HG02571 (cell line): ENCODE measurements at regions not wholly inside any gene's neighbourhood (a gene's known extent, or its start where the extent isn't known, plus 50 kb on each side); places are given as distances from the start of the nearest gene placed in this dataset.

Source experiments
- ATAC-seq: cut with Tn5 transposase; IDR thresholded peaks from one replicate; pipeline ENCODE4 v1.9.1; 2021; ENCODE audit warnings: mild to moderate bottlenecking, moderate library complexity; ENCODE audit not compliant: unreplicated experiment

- no peak for ATAC-seq
These were observed 176.4 kb downstream of the TTC32 start for GRCh38 chr2:19725392-19725791.

GRCh38 chr2:19723021-19723420 is 178.8 kb downstream of the TTC32 start:
- no peak for ATAC-seq

GRCh38 chr2:19722531-19722971 is 179.2 kb downstream of the TTC32 start:
- no peak for ATAC-seq

GRCh38 chr2:19720306-19720705 is 181.5 kb downstream of the TTC32 start:
- no peak for ATAC-seq

- ATAC-seq: no peak
These were observed 182.2 kb downstream of the TTC32 start for GRCh38 chr2:19719540-19719939.

GRCh38 chr2:19717446-19717845 is 184.3 kb downstream of the TTC32 start:
- no peak for ATAC-seq

- ATAC-seq: no peak
These were observed 186.9 kb downstream of the TTC32 start for GRCh38 chr2:19714926-19715325.

- ATAC-seq: no peak
These were observed 188.9 kb downstream of the TTC32 start for GRCh38 chr2:19712850-19713249.

- ATAC-seq: no peak
These were observed 190.1 kb downstream of the TTC32 start for GRCh38 chr2:19711470-19712372.

- no peak for ATAC-seq
These were observed 191.6 kb downstream of the TTC32 start for GRCh38 chr2:19710230-19710629.

- ATAC-seq: no peak
These were observed 192.2 kb downstream of the TTC32 start for GRCh38 chr2:19709553-19709952.

GRCh38 chr2:19708776-19709175 is 193.0 kb downstream of the TTC32 start:
- ATAC-seq: no peak

GRCh38 chr2:19706332-19706731 is 195.5 kb downstream of the TTC32 start:
- no peak for ATAC-seq

- ATAC-seq: no peak
These were observed 199.5 kb downstream of the TTC32 start for GRCh38 chr2:19702267-19702666.

- no peak for ATAC-seq
These were observed 200.8 kb downstream of the TTC32 start for GRCh38 chr2:19700861-19701585.

- no peak for ATAC-seq
These were observed 204.7 kb downstream of the TTC32 start for GRCh38 chr2:19697131-19697530.

- no peak for ATAC-seq
These were observed 206.1 kb downstream of the TTC32 start for GRCh38 chr2:19695706-19696105.

- ATAC-seq: no peak
These were observed 209.9 kb downstream of the TTC32 start for GRCh38 chr2:19691892-19692291.

- no peak for ATAC-seq
These were observed 211.4 kb downstream of the TTC32 start for GRCh38 chr2:19690429-19690828.

- no peak for ATAC-seq
These were observed 212.1 kb downstream of the TTC32 start for GRCh38 chr2:19689646-19690168.

- ATAC-seq: no peak
These were observed 213.7 kb downstream of the TTC32 start for GRCh38 chr2:19688059-19688458.
